OCI-LY3 (cell line): ENCODE measurements at regions not wholly inside any gene's neighbourhood (a gene's known extent, or its start where the extent isn't known, plus 50 kb on each side); places are given as distances from the start of the nearest gene placed in this dataset.
"Not testable (repeated sequence)": the region's sequence is repeated elsewhere in the genome, so short reads cannot be mapped to it uniquely, and the experiment has no call there.

Source experiments
- H2AFZ ChIP-seq: fragments of 200-600, 300-600 bp; shearing (Covaris generic); 2 replicates; pipeline ENCODE4 v1.6.0; 2014; ENCODE audit warnings: antibody characterized with exemption, low read depth, low read length
- H3K27ac ChIP-seq: fragments of 200-600, 300-600 bp; sonication (generic); 2 replicates; pipeline ENCODE4 v1.5.1; 2014; ENCODE audit warnings: mild to moderate bottlenecking, low read length, moderate library complexity, mixed read lengths
- H3K27me3 ChIP-seq: fragments of 200-600, 300-600 bp; sonication (generic); 2 replicates; pipeline ENCODE4 v1.6.1; 2014; ENCODE audit warnings: low read depth, low read length, mixed read lengths
- H3K36me3 ChIP-seq: fragments of 200-600, 300-600 bp; sonication (generic); replicated peaks from 2 replicates; pipeline ENCODE3; 2014; ENCODE audit warnings: low read depth, low read length, mixed read lengths
- H3K4me1 ChIP-seq: fragments of 300-600, 200-600 bp; sonication (generic); 2 replicates; pipeline ENCODE4 v1.6.1; 2014; ENCODE audit warnings: low read length, mixed read lengths
- H3K4me2 ChIP-seq: fragments of 200-600, 300-600 bp; sonication (generic); 2 replicates; pipeline ENCODE4 v1.6.1; 2014; ENCODE audit warnings: low read length, mixed read lengths
- H3K4me3 ChIP-seq: fragments of 300-600, 200-600 bp; sonication (generic); 2 replicates; pipeline ENCODE4 v1.5.1; 2014; ENCODE audit warnings: antibody characterized with exemption, mild to moderate bottlenecking, low read length, moderate library complexity
- H3K79me2 ChIP-seq: fragments of 300-600, 200-600 bp; shearing (Covaris generic); 2 replicates; pipeline ENCODE4 v1.6.1; 2014; ENCODE audit warnings: mild to moderate bottlenecking, low read length, mixed read lengths
- H3K9ac ChIP-seq: fragments of 300-600, 200-600 bp; shearing (Covaris generic); 2 replicates; pipeline ENCODE4 v1.6.0; 2014; ENCODE audit warnings: mild to moderate bottlenecking, low read length, moderate library complexity
- H3K9me3 ChIP-seq: fragments of 200-600, 300-600 bp; shearing (Covaris generic); 2 replicates; pipeline ENCODE4 v1.6.1; 2014; ENCODE audit warnings: low read length, mixed read lengths; ENCODE audit not compliant: insufficient read depth
- H4K20me1 ChIP-seq: fragments of 200-600, 300-600 bp; sonication (generic); 2 replicates; pipeline ENCODE4 v1.6.1; 2016; ENCODE audit warnings: low read length, mixed read lengths; ENCODE audit not compliant: insufficient read depth
- EZH2phosphoT487 ChIP-seq: fragments of 200-600 bp; shearing (Covaris generic); IDR thresholded peaks from 2 replicates; pipeline ENCODE4 v1.6.1; 2018; ENCODE audit warnings: antibody characterized with exemption, mixed run types, low read depth
- TF ChIP-seq, protein P1 (sequence below): fragments of 200-600, 300-600 bp; sonication (generic); IDR thresholded peaks from 2 replicates; pipeline ENCODE4 v1.5.1; 2014; ENCODE audit warnings: antibody characterized with exemption, low read length, low read depth

DNA sequence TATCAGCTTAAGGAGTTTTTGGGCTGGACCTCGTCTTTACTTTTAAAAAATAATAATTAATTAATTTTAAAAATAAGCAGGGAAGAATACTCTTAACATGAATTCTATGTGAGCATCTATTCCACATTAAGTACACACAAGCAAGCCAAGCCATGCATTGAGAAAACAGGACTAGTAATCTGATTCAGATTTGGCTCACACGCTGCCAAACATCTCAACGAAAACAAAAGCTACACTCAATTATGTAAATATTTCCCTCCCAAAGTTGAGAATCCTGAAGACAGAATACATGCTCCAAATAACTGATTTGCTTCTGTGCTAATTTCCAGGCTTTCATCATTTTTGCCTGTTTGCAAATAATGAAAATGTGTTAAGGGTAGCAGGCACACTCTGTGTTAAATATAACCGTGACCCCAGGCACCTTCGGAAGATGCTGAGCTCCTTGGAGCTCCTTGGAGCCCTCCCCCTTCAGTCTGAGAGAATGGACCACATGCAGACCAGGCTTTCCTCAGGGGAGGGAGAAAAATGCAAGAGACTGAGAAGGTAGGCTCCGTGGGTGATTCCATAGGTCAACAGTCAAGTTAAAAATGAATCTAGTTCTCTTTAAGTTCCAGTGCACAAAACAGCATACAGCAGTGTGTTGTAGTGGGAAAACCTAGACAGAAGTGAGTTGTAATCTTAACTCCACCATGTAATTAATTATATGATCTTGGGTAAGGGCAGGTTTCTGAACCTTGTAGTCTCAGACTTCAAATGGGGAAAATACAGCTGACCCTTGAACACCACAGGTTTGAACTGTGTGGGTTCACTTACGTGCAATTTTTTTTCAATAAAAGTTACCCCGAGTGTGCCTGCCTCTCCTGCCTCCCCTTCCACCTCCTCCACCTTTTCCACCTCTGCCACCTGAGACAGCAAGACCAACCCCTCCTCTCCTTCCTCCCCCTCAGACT lies 161.3 kb upstream of the RREB1 start:
- Histone ChIP-seq H3K4me1 (peaks cover 15% of the 10 kb centered on the region; the same call in 1 of the 2 replicates), H3K27ac (no peak overlapping the region), H3K27me3 (no peaks in the 10 kb centered on the region), H3K79me2 (no peaks in the 10 kb centered on the region), H3K9ac (no peak overlapping the region), H2AFZ (no peak overlapping the region), H3K9me3 (no peaks in the 10 kb centered on the region), H3K4me2 (no peak overlapping the region), H3K36me3 (no peaks in the 10 kb centered on the region), H3K4me3 (no peak overlapping the region), H4K20me1 (no peaks in the 10 kb centered on the region)
- TF ChIP-seq, protein P1, sequence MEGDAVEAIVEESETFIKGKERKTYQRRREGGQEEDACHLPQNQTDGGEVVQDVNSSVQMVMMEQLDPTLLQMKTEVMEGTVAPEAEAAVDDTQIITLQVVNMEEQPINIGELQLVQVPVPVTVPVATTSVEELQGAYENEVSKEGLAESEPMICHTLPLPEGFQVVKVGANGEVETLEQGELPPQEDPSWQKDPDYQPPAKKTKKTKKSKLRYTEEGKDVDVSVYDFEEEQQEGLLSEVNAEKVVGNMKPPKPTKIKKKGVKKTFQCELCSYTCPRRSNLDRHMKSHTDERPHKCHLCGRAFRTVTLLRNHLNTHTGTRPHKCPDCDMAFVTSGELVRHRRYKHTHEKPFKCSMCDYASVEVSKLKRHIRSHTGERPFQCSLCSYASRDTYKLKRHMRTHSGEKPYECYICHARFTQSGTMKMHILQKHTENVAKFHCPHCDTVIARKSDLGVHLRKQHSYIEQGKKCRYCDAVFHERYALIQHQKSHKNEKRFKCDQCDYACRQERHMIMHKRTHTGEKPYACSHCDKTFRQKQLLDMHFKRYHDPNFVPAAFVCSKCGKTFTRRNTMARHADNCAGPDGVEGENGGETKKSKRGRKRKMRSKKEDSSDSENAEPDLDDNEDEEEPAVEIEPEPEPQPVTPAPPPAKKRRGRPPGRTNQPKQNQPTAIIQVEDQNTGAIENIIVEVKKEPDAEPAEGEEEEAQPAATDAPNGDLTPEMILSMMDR, result no peak
- TF ChIP-seq EZH2phosphoT487, result no peak

DNA sequence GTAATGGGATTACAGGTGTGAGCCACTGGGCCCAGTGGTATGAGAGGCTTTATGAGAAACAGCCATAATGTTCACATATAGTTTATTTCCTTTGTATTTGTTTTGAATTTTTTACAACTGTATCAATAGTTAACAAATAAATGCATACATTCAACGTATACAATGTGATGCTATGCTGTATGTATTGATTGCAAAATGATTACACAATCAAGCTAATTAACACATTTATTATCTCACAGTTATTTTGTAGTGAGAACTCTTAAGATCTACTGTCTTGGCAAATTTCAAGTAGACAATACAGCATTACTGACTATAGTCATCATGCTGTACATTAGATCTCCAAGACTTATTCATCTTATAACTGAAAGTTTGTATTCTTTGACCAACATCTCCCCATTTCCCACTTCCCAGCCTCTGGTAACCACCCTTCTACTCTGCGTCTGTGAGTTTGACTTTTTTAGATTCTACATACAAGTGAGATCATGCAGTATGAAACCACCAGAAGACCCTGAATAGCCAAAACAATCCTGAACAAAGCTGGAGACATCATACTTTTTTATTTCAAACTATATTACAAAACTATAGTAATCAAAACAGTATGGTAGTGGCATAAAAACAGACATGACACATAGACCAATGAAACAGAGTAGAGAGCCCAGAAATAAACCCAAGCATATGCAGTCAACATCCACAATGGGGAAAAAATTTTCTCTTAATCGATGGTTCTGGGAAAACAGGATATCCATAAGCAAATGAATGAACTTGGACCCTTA lies 157.2 kb upstream of the RREB1 start:
- Histone ChIP-seq H3K27ac (no peak overlapping the region), H3K4me3 (no peak overlapping the region), H3K4me2 (no peak overlapping the region), H3K27me3 (no peaks in the 10 kb centered on the region), H3K9me3 (no peaks in the 10 kb centered on the region), H3K9ac (no peak overlapping the region), H3K4me1 (no peaks in the 10 kb centered on the region), H3K79me2 (no peaks in the 10 kb centered on the region), H4K20me1 (no peaks in the 10 kb centered on the region), H2AFZ (no peak overlapping the region), H3K36me3 (no peaks in the 10 kb centered on the region)
- no peak for TF ChIP-seq EZH2phosphoT487
- TF ChIP-seq, protein P1, result no peak

DNA sequence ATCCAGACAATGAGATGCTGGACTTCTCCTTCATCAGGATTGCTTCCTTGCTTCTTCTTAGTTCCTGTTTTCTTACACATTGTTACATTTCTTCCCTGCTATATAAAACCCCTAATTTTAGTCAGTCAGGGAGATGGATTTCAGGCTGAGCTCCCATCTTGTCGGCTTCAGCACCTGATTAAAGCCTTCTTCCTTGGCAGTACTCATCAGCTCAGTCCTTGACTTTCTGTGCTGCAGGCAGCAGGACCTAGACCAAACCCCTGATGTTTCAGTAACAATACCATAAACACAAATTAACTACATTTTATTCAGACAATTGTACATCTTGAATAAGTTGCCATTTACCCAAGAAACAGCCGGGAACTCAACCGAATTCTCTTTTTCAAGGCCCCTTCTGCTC lies 156.4 kb upstream of the RREB1 start:
- H3K9ac ChIP-seq, result no peak overlapping the region
- TF ChIP-seq EZH2phosphoT487, result no peak
- TF ChIP-seq, protein P1, result no peak
- H3K79me2 ChIP-seq, result no peaks in the 10 kb centered on the region
- H3K4me3 ChIP-seq, result no peak overlapping the region
- no peaks in the 10 kb centered on the region for H3K27me3 ChIP-seq
- no peaks in the 10 kb centered on the region for H3K36me3 ChIP-seq
- H3K4me1 ChIP-seq, result no peaks in the 10 kb centered on the region
- no peak overlapping the region for H3K27ac ChIP-seq
- H3K4me2 ChIP-seq, result no peak overlapping the region
- no peaks in the 10 kb centered on the region for H3K9me3 ChIP-seq
- H4K20me1 ChIP-seq, result no peaks in the 10 kb centered on the region
- no peak overlapping the region for H2AFZ ChIP-seq

DNA sequence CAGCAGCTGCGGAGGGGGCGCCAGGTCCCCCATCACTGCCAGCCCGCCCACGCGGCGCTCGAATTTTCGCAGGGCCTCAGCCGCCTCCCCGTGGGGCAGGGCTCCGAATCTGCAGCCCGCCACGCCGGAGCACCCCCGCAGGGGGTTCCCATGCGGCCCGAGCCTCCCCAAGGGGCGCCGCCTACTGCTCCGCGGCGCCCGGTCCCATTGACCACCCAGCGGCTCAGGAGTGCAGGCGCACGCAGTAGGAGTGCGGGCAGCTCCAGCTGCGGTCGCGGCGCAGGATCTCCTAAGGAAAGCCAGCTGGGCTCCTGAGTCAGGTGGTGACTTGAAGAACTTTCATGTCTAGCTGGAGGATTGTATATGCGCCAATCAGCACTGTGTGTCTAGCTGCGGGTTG lies 155.3 kb upstream of the RREB1 start:
- H3K9me3 ChIP-seq, result no peaks in the 10 kb centered on the region
- H3K4me1 ChIP-seq, result no peaks in the 10 kb centered on the region
- H4K20me1 ChIP-seq, result no peaks in the 10 kb centered on the region
- H3K79me2 ChIP-seq, result no peaks in the 10 kb centered on the region
- no peak overlapping the region for H3K4me3 ChIP-seq
- H3K27me3 ChIP-seq, result no peaks in the 10 kb centered on the region
- no peaks in the 10 kb centered on the region for H3K36me3 ChIP-seq
- H3K9ac ChIP-seq, result no peak overlapping the region
- H3K27ac ChIP-seq, result no peak overlapping the region
- no peak for TF ChIP-seq EZH2phosphoT487
- TF ChIP-seq, protein P1, result no peak
- no peak overlapping the region for H3K4me2 ChIP-seq
- no peak overlapping the region for H2AFZ ChIP-seq

DNA sequence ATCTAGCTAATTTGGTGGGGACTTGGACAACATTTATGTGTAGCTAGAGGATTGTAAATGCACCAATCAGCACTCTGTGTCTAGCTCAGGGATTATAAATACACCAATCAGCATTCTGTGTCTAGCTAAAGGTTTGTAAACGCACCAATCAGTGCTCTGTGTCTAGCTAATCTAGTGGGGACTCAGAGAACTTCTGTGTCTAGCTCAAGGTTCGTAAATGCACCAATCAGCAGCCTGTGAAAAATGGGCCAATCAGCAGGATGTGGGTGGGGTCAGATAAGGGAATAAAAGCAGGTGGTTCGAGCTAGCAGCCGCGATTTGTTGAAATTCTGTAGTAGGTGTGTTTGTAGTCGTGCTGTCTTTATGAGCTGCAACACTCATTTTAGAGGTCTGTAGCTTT lies 154.8 kb upstream of the RREB1 start:
- not testable (repeated sequence) for H4K20me1 ChIP-seq, H3K36me3 ChIP-seq, H2AFZ ChIP-seq, H3K4me2 ChIP-seq, H3K9me3 ChIP-seq, H3K4me1 ChIP-seq, H3K27ac ChIP-seq, H3K79me2 ChIP-seq, H3K4me3 ChIP-seq, H3K27me3 ChIP-seq, H3K9ac ChIP-seq
